SJCRH30 (cell line): ENCODE measurements at regions not wholly inside any gene's neighbourhood (a gene's known extent, or its start where the extent isn't known, plus 50 kb on each side); places are given as distances from the start of the nearest gene placed in this dataset.

Experiments
- DNase-seq, 2 experiments: peaks; one replicate each; pipeline ENCODE4 v3.0.0-alpha.2; 2015 to 2020
- H3K27ac ChIP-seq: fragments of 250-450 bp; sonication (Bioruptor Pico); 2 replicates; pipeline ENCODE4 v1.5.1; 2020; ENCODE audit warnings: mild to moderate bottlenecking, moderate library complexity
- H3K27me3 ChIP-seq: fragments of 250-450 bp; sonication (Bioruptor Pico); 2 replicates; pipeline ENCODE4 v1.5.1; 2020; ENCODE audit warnings: mild to moderate bottlenecking, moderate library complexity
- H3K36me3 ChIP-seq: fragments of 250-450 bp; sonication (Bioruptor Pico); 2 replicates; pipeline ENCODE4 v1.5.1; 2020; ENCODE audit warnings: mild to moderate bottlenecking, moderate library complexity
- H3K4me1 ChIP-seq: fragments of 250-450 bp; sonication (Bioruptor Pico); 2 replicates; pipeline ENCODE4 v1.5.1; 2020; ENCODE audit warnings: mild to moderate bottlenecking, moderate library complexity
- H3K4me3 ChIP-seq: fragments of 250-450 bp; sonication (Bioruptor Pico); 2 replicates; pipeline ENCODE4 v1.5.1; 2020; ENCODE audit warnings: mild to moderate bottlenecking, moderate library complexity
- H3K9me3 ChIP-seq: fragments of 250-450 bp; sonication (Bioruptor Pico); replicated peaks from 2 replicates; pipeline ENCODE4 v1.5.1; 2020; ENCODE audit warnings: mild to moderate bottlenecking, moderate library complexity

- Histone ChIP-seq H3K4me1 (no peaks in the 10 kb centered on the region), H3K27ac (no peak overlapping the region), H3K9me3 (no peaks in the 10 kb centered on the region), H3K27me3 (no peaks in the 10 kb centered on the region), H3K36me3 (no peaks in the 10 kb centered on the region), H3K4me3 (no peak overlapping the region)
- DNase-seq, result no peak
Measured at GRCh38 chr18:39966275-39966674, 1988.8 kb upstream of the PIK3C3 start.

- Histone ChIP-seq H3K4me1 (no peaks in the 10 kb centered on the region), H3K4me3 (no peak overlapping the region), H3K36me3 (no peaks in the 10 kb centered on the region), H3K27me3 (no peaks in the 10 kb centered on the region), H3K27ac (no peak overlapping the region), H3K9me3 (no peaks in the 10 kb centered on the region)
- DNase-seq, result no peak
Measured at GRCh38 chr18:39962546-39962945, 1992.5 kb upstream of the PIK3C3 start.

- Histone ChIP-seq H3K9me3 (no peaks in the 10 kb centered on the region), H3K4me1 (no peaks in the 10 kb centered on the region), H3K4me3 (no peak overlapping the region), H3K27me3 (no peaks in the 10 kb centered on the region), H3K27ac (no peak overlapping the region), H3K36me3 (no peaks in the 10 kb centered on the region)
- no peak for DNase-seq
Measured at GRCh38 chr18:39960550-39960949, 1994.5 kb upstream of the PIK3C3 start.

GRCh38 chr18:39959839-39960238 lies 1995.2 kb upstream of the PIK3C3 start:
- Histone ChIP-seq H3K9me3 (no peaks in the 10 kb centered on the region), H3K4me1 (no peaks in the 10 kb centered on the region), H3K27me3 (no peaks in the 10 kb centered on the region), H3K4me3 (no peak overlapping the region), H3K36me3 (no peaks in the 10 kb centered on the region), H3K27ac (no peak overlapping the region)
- no peak for DNase-seq

- no peaks in the 10 kb centered on the region for H3K27me3 ChIP-seq
- no peak overlapping the region for H3K4me3 ChIP-seq
- DNase-seq, result no peak
- H3K36me3 ChIP-seq, result no peaks in the 10 kb centered on the region
- H3K9me3 ChIP-seq, result no peaks in the 10 kb centered on the region
- no peak overlapping the region for H3K27ac ChIP-seq
- no peaks in the 10 kb centered on the region for H3K4me1 ChIP-seq
Measured at GRCh38 chr18:39958876-39959275, 1996.2 kb upstream of the PIK3C3 start.

GRCh38 chr18:39952816-39953215 lies 2002.2 kb upstream of the PIK3C3 start:
- Histone ChIP-seq H3K27ac (no peak overlapping the region), H3K9me3 (no peaks in the 10 kb centered on the region), H3K4me3 (no peak overlapping the region), H3K27me3 (no peaks in the 10 kb centered on the region), H3K36me3 (no peaks in the 10 kb centered on the region), H3K4me1 (no peaks in the 10 kb centered on the region)
- no peak for DNase-seq

- no peaks in the 10 kb centered on the region for H3K4me1 ChIP-seq
- no peaks in the 10 kb centered on the region for H3K27me3 ChIP-seq
- H3K27ac ChIP-seq, result no peak overlapping the region
- no peaks in the 10 kb centered on the region for H3K9me3 ChIP-seq
- H3K4me3 ChIP-seq, result no peak overlapping the region
- DNase-seq, result no peak
- H3K36me3 ChIP-seq, result no peaks in the 10 kb centered on the region
Measured at GRCh38 chr18:39951142-39951720, 2003.8 kb upstream of the PIK3C3 start.

- Histone ChIP-seq H3K36me3 (no peaks in the 10 kb centered on the region), H3K4me1 (no peaks in the 10 kb centered on the region), H3K27ac (no peak overlapping the region), H3K27me3 (no peaks in the 10 kb centered on the region), H3K9me3 (no peaks in the 10 kb centered on the region), H3K4me3 (no peak overlapping the region)
- no peak for DNase-seq
Measured at GRCh38 chr18:39946623-39947061, 2008.4 kb upstream of the PIK3C3 start.

- Histone ChIP-seq H3K27me3 (no peaks in the 10 kb centered on the region), H3K9me3 (no peaks in the 10 kb centered on the region), H3K4me3 (no peak overlapping the region), H3K4me1 (no peaks in the 10 kb centered on the region), H3K27ac (no peak overlapping the region), H3K36me3 (no peaks in the 10 kb centered on the region)
- DNase-seq, result no peak
Measured at GRCh38 chr18:39945076-39945475, 2010.0 kb upstream of the PIK3C3 start.

GRCh38 chr18:39942702-39943101 lies 2012.3 kb upstream of the PIK3C3 start:
- no peak overlapping the region for H3K27ac ChIP-seq
- DNase-seq, result no peak
- no peaks in the 10 kb centered on the region for H3K27me3 ChIP-seq
- no peaks in the 10 kb centered on the region for H3K4me1 ChIP-seq
- H3K4me3 ChIP-seq, result no peak overlapping the region
- no peaks in the 10 kb centered on the region for H3K9me3 ChIP-seq
- no peaks in the 10 kb centered on the region for H3K36me3 ChIP-seq

GRCh38 chr18:39938676-39939608 lies 2016.1 kb upstream of the PIK3C3 start:
- Histone ChIP-seq H3K27me3 (no peaks in the 10 kb centered on the region), H3K4me3 (no peak overlapping the region), H3K27ac (no peak overlapping the region), H3K9me3 (no peaks in the 10 kb centered on the region), H3K36me3 (no peaks in the 10 kb centered on the region), H3K4me1 (no peaks in the 10 kb centered on the region)
- no peak for DNase-seq

GRCh38 chr18:39935598-39935997 lies 2019.4 kb upstream of the PIK3C3 start:
- H3K27ac ChIP-seq, result no peak overlapping the region
- no peak overlapping the region for H3K4me3 ChIP-seq
- H3K36me3 ChIP-seq, result no peaks in the 10 kb centered on the region
- no peaks in the 10 kb centered on the region for H3K4me1 ChIP-seq
- DNase-seq, result no peak
- H3K27me3 ChIP-seq, result no peaks in the 10 kb centered on the region
- no peaks in the 10 kb centered on the region for H3K9me3 ChIP-seq

GRCh38 chr18:39918847-39919246 lies 2036.2 kb upstream of the PIK3C3 start:
- Histone ChIP-seq H3K27me3 (no peaks in the 10 kb centered on the region), H3K9me3 (no peaks in the 10 kb centered on the region), H3K27ac (no peak overlapping the region), H3K36me3 (no peaks in the 10 kb centered on the region), H3K4me1 (no peaks in the 10 kb centered on the region), H3K4me3 (no peak overlapping the region)
- no peak for DNase-seq

GRCh38 chr18:39913672-39914366 lies 2041.2 kb upstream of the PIK3C3 start:
- no peak for DNase-seq
- no peaks in the 10 kb centered on the region for H3K9me3 ChIP-seq
- H3K27ac ChIP-seq, result no peak overlapping the region
- no peaks in the 10 kb centered on the region for H3K27me3 ChIP-seq
- no peaks in the 10 kb centered on the region for H3K36me3 ChIP-seq
- H3K4me3 ChIP-seq, result no peak overlapping the region
- no peaks in the 10 kb centered on the region for H3K4me1 ChIP-seq

- Histone ChIP-seq H3K27me3 (no peaks in the 10 kb centered on the region), H3K36me3 (no peaks in the 10 kb centered on the region), H3K4me3 (no peak overlapping the region), H3K27ac (no peak overlapping the region), H3K9me3 (no peaks in the 10 kb centered on the region), H3K4me1 (no peaks in the 10 kb centered on the region)
- DNase-seq, result no peak
Measured at GRCh38 chr18:39911716-39912115, 2043.3 kb upstream of the PIK3C3 start.
